Liver (tissue), 8 donors: ENCODE measurements at regions not wholly inside any gene's neighbourhood (a gene's known extent, or its start where the extent isn't known, plus 50 kb on each side); places are given as distances from the start of the nearest gene placed in this dataset.

Experiments
- DNase-seq: peaks from one replicate; pipeline ENCODE4 v3.0.0-alpha.2; 2017; ENCODE audit warnings: low spot score
- H3K27ac ChIP-seq, 2 donors: one replicate each; pipeline ENCODE4 v1.7.0; 2013; ENCODE audit warnings: inconsistent platforms in 2 of 2, low read length in 2 of 2, control low read depth in 1 of 2, low read depth in 1 of 2, mild to moderate bottlenecking in 1 of 2
- H3K27me3 ChIP-seq, 4 donors: one replicate each; pipeline versions ENCODE4 v1.6.1 to v1.7.0; 2013; ENCODE audit warnings: low read length in 3 of 4, inconsistent platforms in 1 of 4, mild to moderate bottlenecking in 1 of 4, moderate library complexity in 1 of 4; ENCODE audit not compliant: control insufficient read depth in 4 of 4, insufficient read depth in 4 of 4
- H3K36me3 ChIP-seq, 4 donors: one replicate each; pipeline versions ENCODE4 v1.6.1 to v1.7.0; 2013; ENCODE audit warnings: low read length in 3 of 4, mild to moderate bottlenecking in 3 of 4, low read depth in 1 of 4, moderate library complexity in 1 of 4; ENCODE audit not compliant: control insufficient read depth in 4 of 4, insufficient read depth in 3 of 4
- H3K4me1 ChIP-seq, 4 donors: one replicate each; pipeline versions ENCODE4 v1.6.1 to v1.7.0; 2013; ENCODE audit warnings: low read length in 3 of 4, mild to moderate bottlenecking in 3 of 4, moderate library complexity in 1 of 4; ENCODE audit not compliant: control insufficient read depth in 4 of 4, insufficient read depth in 4 of 4
- H3K4me3 ChIP-seq, 3 donors: one replicate each; pipeline versions ENCODE4 v1.6.1 to v1.7.0; 2013; ENCODE audit warnings: low read length in 3 of 3, control low read depth in 1 of 3, low read depth in 1 of 3, mild to moderate bottlenecking in 1 of 3
- H3K9ac ChIP-seq, 2 donors: one replicate each; pipeline ENCODE4 v1.7.0; 2013; ENCODE audit warnings: low read length in 2 of 2, mild to moderate bottlenecking in 2 of 2, moderate library complexity in 2 of 2, control low read depth in 1 of 2, low read depth in 1 of 2
- H3K9me3 ChIP-seq, 4 donors: one replicate each; pipeline versions ENCODE4 v1.6.1 to v1.7.0; 2013; ENCODE audit warnings: low read length in 3 of 4; ENCODE audit not compliant: control insufficient read depth in 4 of 4
- ATF3 ChIP-seq: IDR thresholded peaks from 2 replicates; pipeline ENCODE4 v1.6.1; 2016; ENCODE audit warnings: antibody characterized with exemption
- CTCF ChIP-seq: fragments of 150-350 bp; IDR thresholded peaks from 2 replicates; pipeline ENCODE4 v1.5.1; 2017; ENCODE audit warnings: improper control_type of control experiment, low read depth, low read length; ENCODE audit not compliant: missing input control
- EGR1 ChIP-seq, 2 donors: IDR thresholded peaks; 2 replicates each; pipeline ENCODE4 v1.6.1; 2016 to 2018; ENCODE audit warnings: antibody characterized with exemption in 2 of 2, low read depth in 2 of 2
- FOXA1 ChIP-seq: IDR thresholded peaks from 2 replicates; pipeline ENCODE4 v1.6.1; 2016; ENCODE audit warnings: antibody characterized with exemption
- FOXA2 ChIP-seq: IDR thresholded peaks from 2 replicates; pipeline ENCODE4 v1.6.1; 2016; ENCODE audit warnings: antibody characterized with exemption
- GABPA ChIP-seq, 2 donors: IDR thresholded peaks in 1 of 2; conservative IDR thresholded peaks in 1 of 2; 2 replicates each; pipeline ENCODE4 v1.6.1; 2016; ENCODE audit warnings: antibody characterized with exemption in 2 of 2, mild to moderate bottlenecking in 1 of 2, moderate library complexity in 1 of 2
- HNF4A ChIP-seq, 2 donors: conservative IDR thresholded peaks; 2 replicates each; pipeline ENCODE4 v1.6.1; 2016; ENCODE audit warnings: antibody characterized with exemption in 2 of 2, mild to moderate bottlenecking in 2 of 2
- HNF4G ChIP-seq: IDR thresholded peaks from 2 replicates; pipeline ENCODE4 v1.6.1; 2016; ENCODE audit warnings: antibody characterized with exemption
- JUND ChIP-seq, 2 donors: IDR thresholded peaks; 2 replicates each; pipeline ENCODE4 v1.6.1; 2016; ENCODE audit warnings: antibody characterized with exemption in 2 of 2
- NR2F2 ChIP-seq: IDR thresholded peaks from 2 replicates; pipeline ENCODE4 v1.6.1; 2016; ENCODE audit warnings: antibody characterized with exemption
- REST ChIP-seq: IDR thresholded peaks from 2 replicates; pipeline ENCODE4 v1.6.1; 2016; ENCODE audit warnings: antibody characterized with exemption, mild to moderate bottlenecking
- RXRA ChIP-seq, 2 donors: IDR thresholded peaks; 2 replicates each; pipeline ENCODE4 v1.6.1; 2017 to 2018; ENCODE audit warnings: antibody characterized with exemption in 2 of 2, mild to moderate bottlenecking in 1 of 2
- SP1 ChIP-seq: IDR thresholded peaks from 2 replicates; pipeline ENCODE4 v1.6.1; 2018; ENCODE audit warnings: antibody characterized with exemption, mild to moderate bottlenecking
- ZBTB33 ChIP-seq: IDR thresholded peaks from 2 replicates; pipeline ENCODE4 v1.6.1; 2016; ENCODE audit warnings: antibody characterized with exemption
- WGBS: extraction: QIAGEN DNeasy Blood & Tissue Kit; methylation state at CpG from one replicate; pipeline ENCODE4 v1.1.7; 2013; 5-methylcytosine and 5-hydroxymethylcytosine counted together
- donor health status: healthy.
- donor health status: healthy.
- donor health status: healthy.
- donor health status: healthy.
- donor health status: healthy.

- TF ChIP-seq GABPA (IDR thresholded peaks at IDR 0.05 in 1 of 2, conservative IDR thresholded peaks at IDR 0.05 in 1 of 2) (no peak), RXRA (IDR thresholded peaks at IDR 0.05) (no peak), FOXA2 (no peak), REST (no peak), HNF4A (conservative IDR thresholded peaks at IDR 0.05) (no peak), JUND (IDR thresholded peaks at IDR 0.05) (no peak)
These were observed 338.2 kb downstream of the TLE1 start (continued) for GRCh38 chr9:81351166-81351565.

- no peak for TF ChIP-seq SP1
- TF ChIP-seq ZBTB33, result no peak
- no peak for TF ChIP-seq HNF4A (conservative IDR thresholded peaks at IDR 0.05)
- TF ChIP-seq ATF3, result no peak
- TF ChIP-seq HNF4G, result no peak
- no peak for TF ChIP-seq FOXA2
- no peak for TF ChIP-seq GABPA (IDR thresholded peaks at IDR 0.05 in 1 of 2, conservative IDR thresholded peaks at IDR 0.05 in 1 of 2)
- no peak for TF ChIP-seq FOXA1
- TF ChIP-seq RXRA (IDR thresholded peaks at IDR 0.05), result no peak
- no peak for TF ChIP-seq EGR1 (IDR thresholded peaks at IDR 0.05; ENCODE audit: low read depth in 2 of 2)
- TF ChIP-seq CTCF, result no peak
- no peak for TF ChIP-seq NR2F2
- no peak for TF ChIP-seq JUND (IDR thresholded peaks at IDR 0.05)
- H3K27ac ChIP-seq, result no peak overlapping the region
- no peak overlapping the region for H3K9ac ChIP-seq
- no peaks in the 10 kb centered on the region for H3K4me1 ChIP-seq
- H3K36me3 ChIP-seq, result no peaks in the 10 kb centered on the region
- no peaks in the 10 kb centered on the region for H3K9me3 ChIP-seq
- 95% methylated on average over 3 of the region's 3 CpGs for WGBS
- no peak for DNase-seq
- no peak overlapping the region for H3K4me3 ChIP-seq
- H3K27me3 ChIP-seq, result no peaks in the 10 kb centered on the region
These were observed 345.0 kb downstream of the TLE1 start for GRCh38 chr9:81344366-81344765.
